22Rv1 (cell line): ENCODE measurements at regions not wholly inside any gene's neighbourhood (a gene's known extent, or its start where the extent isn't known, plus 50 kb on each side); places are given as distances from the start of the nearest gene placed in this dataset.

ENCODE experiments used
- ZFX ChIP-seq: fragments of 450-650 bp; IDR thresholded peaks from 2 replicates; pipeline ENCODE4 v1.6.1; 2017; ENCODE audit warnings: antibody characterized with exemption, borderline replicate concordance
- TF ChIP-seq, protein P1 (sequence below): fragments of 450-650 bp; IDR thresholded peaks from 2 replicates; pipeline ENCODE4 v1.5.1; 2017; ENCODE audit warnings: mild to moderate bottlenecking

DNA sequence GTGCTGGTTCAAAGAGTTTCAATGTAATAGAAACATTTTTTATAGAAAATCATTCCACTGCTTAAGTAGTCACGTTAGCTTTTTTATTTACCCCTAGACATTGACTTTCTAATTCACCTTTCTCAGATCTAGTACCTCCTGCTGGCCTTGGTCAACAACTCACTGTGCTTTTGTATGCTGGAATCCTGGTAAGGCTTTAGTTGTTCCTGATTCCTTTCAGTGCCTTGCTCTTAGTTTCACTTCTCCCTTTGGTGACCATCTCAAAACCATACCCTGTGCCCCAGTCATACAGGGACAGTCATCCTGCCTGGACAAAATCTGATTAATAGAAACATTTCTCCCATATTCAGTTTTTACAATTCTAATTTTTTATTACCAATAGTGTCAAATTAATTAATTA, 130.2 kb downstream of the GPR37 start:
- TF ChIP-seq ZFX: no peak
- TF ChIP-seq, protein P1, sequence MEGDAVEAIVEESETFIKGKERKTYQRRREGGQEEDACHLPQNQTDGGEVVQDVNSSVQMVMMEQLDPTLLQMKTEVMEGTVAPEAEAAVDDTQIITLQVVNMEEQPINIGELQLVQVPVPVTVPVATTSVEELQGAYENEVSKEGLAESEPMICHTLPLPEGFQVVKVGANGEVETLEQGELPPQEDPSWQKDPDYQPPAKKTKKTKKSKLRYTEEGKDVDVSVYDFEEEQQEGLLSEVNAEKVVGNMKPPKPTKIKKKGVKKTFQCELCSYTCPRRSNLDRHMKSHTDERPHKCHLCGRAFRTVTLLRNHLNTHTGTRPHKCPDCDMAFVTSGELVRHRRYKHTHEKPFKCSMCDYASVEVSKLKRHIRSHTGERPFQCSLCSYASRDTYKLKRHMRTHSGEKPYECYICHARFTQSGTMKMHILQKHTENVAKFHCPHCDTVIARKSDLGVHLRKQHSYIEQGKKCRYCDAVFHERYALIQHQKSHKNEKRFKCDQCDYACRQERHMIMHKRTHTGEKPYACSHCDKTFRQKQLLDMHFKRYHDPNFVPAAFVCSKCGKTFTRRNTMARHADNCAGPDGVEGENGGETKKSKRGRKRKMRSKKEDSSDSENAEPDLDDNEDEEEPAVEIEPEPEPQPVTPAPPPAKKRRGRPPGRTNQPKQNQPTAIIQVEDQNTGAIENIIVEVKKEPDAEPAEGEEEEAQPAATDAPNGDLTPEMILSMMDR: no peak
